Neural crest cell (in vitro differentiated cells): ENCODE measurements at regions not wholly inside any gene's neighbourhood (a gene's known extent, or its start where the extent isn't known, plus 50 kb on each side); places are given as distances from the start of the nearest gene placed in this dataset.

ENCODE experiments used
- DNase-seq: peaks from one replicate; pipeline ENCODE4 v3.0.0; 2021; ENCODE audit warnings: low read depth, mixed read lengths, low spot score
- H3K27ac Mint-ChIP-seq: one replicate; pipeline ENCODE4 v1.8.0; 2021; ENCODE audit warnings: mild to moderate bottlenecking, mixed read lengths; ENCODE audit not compliant: unreplicated experiment
- H3K27me3 Mint-ChIP-seq: 2 replicates; pipeline ENCODE4 v1.8.0; 2021; ENCODE audit warnings: low read depth, mild to moderate bottlenecking, mixed read lengths
- H3K36me3 Mint-ChIP-seq: 2 replicates; pipeline ENCODE4 v1.8.0; 2021; ENCODE audit warnings: low read depth, mild to moderate bottlenecking, mixed read lengths
- H3K4me1 Mint-ChIP-seq: 2 replicates; pipeline ENCODE4 v1.8.0; 2021; ENCODE audit warnings: mixed read lengths
- H3K4me3 Mint-ChIP-seq: one replicate; pipeline ENCODE4 v1.8.0; 2021; ENCODE audit warnings: mild to moderate bottlenecking, mixed read lengths
- H3K9me3 Mint-ChIP-seq: 2 replicates; pipeline ENCODE4 v1.8.0; 2021; ENCODE audit warnings: mixed read lengths
- CTCF ChIP-seq: fragments of 200-600 bp; sonication (generic); conservative IDR thresholded peaks from 2 replicates; pipeline ENCODE4 v1.5.0; 2021; ENCODE audit warnings: antibody characterized with exemption, mild to moderate bottlenecking

GRCh38 chr1:105934806-105935205 lies 1121.7 kb upstream of the PRMT6 start:
- no peaks in the 10 kb centered on the region for H3K36me3 Mint-ChIP-seq
- H3K27ac Mint-ChIP-seq, result no peak overlapping the region
- H3K27me3 Mint-ChIP-seq, result no peaks in the 10 kb centered on the region
- no peaks in the 10 kb centered on the region for H3K4me1 Mint-ChIP-seq
- TF ChIP-seq CTCF, result no peak
- no peak overlapping the region for H3K4me3 Mint-ChIP-seq
- DNase-seq, result no peak
- peaks cover 9% of the 10 kb centered on the region for H3K9me3 Mint-ChIP-seq

GRCh38 chr1:105964879-105965278 lies 1091.6 kb upstream of the PRMT6 start:
- no peaks in the 10 kb centered on the region for H3K27me3 Mint-ChIP-seq
- no peak overlapping the region for H3K4me3 Mint-ChIP-seq
- DNase-seq, result no peak
- H3K27ac Mint-ChIP-seq, result no peak overlapping the region
- H3K9me3 Mint-ChIP-seq, result peaks cover 5% of the 10 kb centered on the region
- H3K36me3 Mint-ChIP-seq, result no peaks in the 10 kb centered on the region
- H3K4me1 Mint-ChIP-seq, result no peaks in the 10 kb centered on the region
- no peak for TF ChIP-seq CTCF

GRCh38 chr1:105997516-105997915 lies 1059.0 kb upstream of the PRMT6 start:
- H3K27ac Mint-ChIP-seq, result no peak overlapping the region
- TF ChIP-seq CTCF, result no peak
- H3K4me3 Mint-ChIP-seq, result no peak overlapping the region
- no peaks in the 10 kb centered on the region for H3K27me3 Mint-ChIP-seq
- H3K4me1 Mint-ChIP-seq, result no peaks in the 10 kb centered on the region
- no peaks in the 10 kb centered on the region for H3K36me3 Mint-ChIP-seq
- H3K9me3 Mint-ChIP-seq, result peaks cover 3% of the 10 kb centered on the region
- no peak for DNase-seq

- no peaks in the 10 kb centered on the region for H3K9me3 Mint-ChIP-seq
- H3K4me1 Mint-ChIP-seq, result no peaks in the 10 kb centered on the region
- no peak overlapping the region for H3K27ac Mint-ChIP-seq
- no peak for DNase-seq
- peak; percentile 78 for TF ChIP-seq CTCF
- no peaks in the 10 kb centered on the region for H3K36me3 Mint-ChIP-seq
- no peak overlapping the region for H3K4me3 Mint-ChIP-seq
- peaks cover 5% of the 10 kb centered on the region for H3K27me3 Mint-ChIP-seq
Measured at GRCh38 chr1:106022312-106022902, 1034.1 kb upstream of the PRMT6 start.

- no peaks in the 10 kb centered on the region for H3K9me3 Mint-ChIP-seq
- no peaks in the 10 kb centered on the region for H3K4me1 Mint-ChIP-seq
- H3K4me3 Mint-ChIP-seq, result no peak overlapping the region
- H3K27me3 Mint-ChIP-seq, result no peaks in the 10 kb centered on the region
- H3K36me3 Mint-ChIP-seq, result no peaks in the 10 kb centered on the region
- TF ChIP-seq CTCF, result peak; percentile 22
- DNase-seq, result no peak
- no peak overlapping the region for H3K27ac Mint-ChIP-seq
Measured at GRCh38 chr1:106027871-106028270, 1028.6 kb upstream of the PRMT6 start.

GRCh38 chr1:106037526-106037925 lies 1018.9 kb upstream of the PRMT6 start:
- peaks cover 18% of the 10 kb centered on the region for H3K9me3 Mint-ChIP-seq
- TF ChIP-seq CTCF, result no peak
- H3K27ac Mint-ChIP-seq, result no peak overlapping the region
- H3K27me3 Mint-ChIP-seq, result no peaks in the 10 kb centered on the region
- H3K36me3 Mint-ChIP-seq, result peaks cover 3% of the 10 kb centered on the region
- no peak for DNase-seq
- H3K4me1 Mint-ChIP-seq, result peaks cover 14% of the 10 kb centered on the region
- no peak overlapping the region for H3K4me3 Mint-ChIP-seq
